ENCODE measurements at regions not wholly inside any gene's neighbourhood (a gene's known extent, or its start where the extent isn't known, plus 50 kb on each side); places are given as distances from the start of the nearest gene placed in this dataset.

DNA sequence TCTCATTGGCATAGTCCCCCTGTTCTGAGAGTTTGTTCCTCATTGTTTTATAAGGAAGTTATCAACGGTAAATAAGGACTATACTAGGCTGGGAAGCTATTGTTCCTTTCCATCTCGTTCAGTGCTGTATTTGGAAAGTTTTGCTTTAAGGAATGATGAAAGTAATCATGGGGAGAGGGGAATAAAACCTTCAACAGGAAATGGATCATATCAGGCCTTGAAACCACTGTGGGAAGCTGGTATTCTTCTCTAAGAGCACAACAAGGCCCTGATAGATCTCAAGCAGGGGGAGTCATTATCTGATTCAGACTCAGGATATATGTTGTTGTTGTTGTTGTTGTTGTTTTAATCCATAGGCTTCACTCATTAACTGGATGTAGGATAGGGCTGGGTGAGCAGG, 474.5 kb downstream of the ENC1 start:
- H3K27me3 ChIP-seq (ENCODE audit: control insufficient read depth, insufficient read depth, low read length) = no peaks in the 10 kb centered on the region
- no peaks in the 10 kb centered on the region for H3K36me3 ChIP-seq (ENCODE audit: control insufficient read depth, insufficient read depth, low read length)
- H3K4me1 ChIP-seq (ENCODE audit: control insufficient read depth, insufficient read depth, low read length) = peaks cover 9% of the 10 kb centered on the region
- no peak overlapping the region for H3K9ac ChIP-seq (ENCODE audit: low read length)
- H3K4me3 ChIP-seq (ENCODE audit: low read length) = no peak overlapping the region
- H3K27ac ChIP-seq (ENCODE audit: low read depth, low read length) = no peak overlapping the region

DNA sequence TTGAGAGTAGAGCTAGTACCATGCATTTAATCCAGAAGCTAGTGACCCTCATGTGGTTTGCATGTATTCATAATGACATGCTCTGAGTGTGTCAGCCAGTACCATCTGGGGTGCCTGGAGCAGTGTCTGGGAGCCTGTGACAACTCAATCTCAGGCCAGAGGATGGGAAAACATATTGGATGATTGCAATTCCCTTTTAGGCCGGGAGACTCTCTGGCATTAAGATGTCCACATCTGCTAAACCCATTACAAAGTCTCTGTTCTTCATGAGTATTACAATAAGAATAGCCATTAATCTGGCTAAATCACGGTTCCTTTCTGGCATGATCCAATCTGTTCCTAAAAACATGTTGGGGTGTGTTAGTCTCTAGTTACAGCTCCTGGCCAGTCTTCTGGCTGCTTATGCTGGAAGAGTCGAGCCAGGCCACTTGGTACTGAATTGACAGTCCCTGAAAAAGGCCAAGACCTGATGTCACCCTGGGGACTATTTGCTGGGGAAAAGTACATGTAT, 475.7 kb downstream of the ENC1 start:
- no peak overlapping the region for H3K9ac ChIP-seq (ENCODE audit: low read length)
- no peaks in the 10 kb centered on the region for H3K27me3 ChIP-seq (ENCODE audit: control insufficient read depth, insufficient read depth, low read length)
- H3K4me3 ChIP-seq (ENCODE audit: low read length) = no peak overlapping the region
- H3K27ac ChIP-seq (ENCODE audit: low read depth, low read length) = no peak overlapping the region
- H3K4me1 ChIP-seq (ENCODE audit: control insufficient read depth, insufficient read depth, low read length) = peaks cover 9% of the 10 kb centered on the region
- H3K36me3 ChIP-seq (ENCODE audit: control insufficient read depth, insufficient read depth, low read length) = no peaks in the 10 kb centered on the region

DNA sequence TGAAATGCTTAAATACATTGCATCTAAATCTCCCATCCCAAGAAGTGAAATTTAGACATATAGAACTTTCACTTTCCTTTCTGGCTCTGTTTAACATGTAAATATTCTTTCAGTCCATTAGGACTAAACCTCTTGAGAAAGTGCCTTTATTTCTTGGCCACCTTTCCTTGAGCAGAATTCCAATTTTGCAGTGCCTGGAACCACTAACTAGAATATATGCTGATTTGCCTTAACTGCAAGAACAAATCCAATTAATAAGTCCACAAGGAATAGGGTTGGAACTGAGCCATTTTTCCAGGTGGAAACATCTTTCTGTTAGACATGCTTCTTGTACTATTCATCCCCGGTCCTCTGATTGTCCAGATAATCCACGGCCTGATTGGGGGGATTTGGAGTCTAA, 478.0 kb downstream of the ENC1 start:
- Histone ChIP-seq H3K4me1 (ENCODE audit: control insufficient read depth, insufficient read depth, low read length) (peaks cover 3% of the 10 kb centered on the region), H3K4me3 (ENCODE audit: low read length) (no peak overlapping the region), H3K9ac (ENCODE audit: low read length) (no peak overlapping the region), H3K27me3 (ENCODE audit: control insufficient read depth, insufficient read depth, low read length) (no peaks in the 10 kb centered on the region), H3K36me3 (ENCODE audit: control insufficient read depth, insufficient read depth, low read length) (no peaks in the 10 kb centered on the region), H3K27ac (ENCODE audit: low read depth, low read length) (no peak overlapping the region)

DNA sequence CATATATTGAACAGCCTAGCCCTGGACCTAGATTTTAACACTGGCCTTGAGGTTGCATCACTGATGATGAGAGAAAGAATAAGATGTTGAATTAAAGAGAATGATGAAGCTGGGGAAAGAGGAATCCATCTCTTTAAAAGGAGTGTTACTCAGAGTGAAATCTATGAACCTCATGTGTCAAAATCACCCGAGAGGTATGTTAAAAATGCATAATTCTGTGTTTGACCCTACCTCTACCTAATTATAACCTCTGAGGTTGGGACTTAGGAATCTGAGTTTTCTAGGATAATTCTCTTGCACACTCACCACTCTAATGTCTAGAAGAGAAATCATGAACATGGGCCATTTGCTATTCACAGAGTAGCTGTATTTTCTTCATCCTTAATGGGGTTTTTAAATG, 479.4 kb downstream of the ENC1 start:
- Histone ChIP-seq H3K4me1 (ENCODE audit: control insufficient read depth, insufficient read depth, low read length) (no peaks in the 10 kb centered on the region), H3K4me3 (ENCODE audit: low read length) (no peak overlapping the region), H3K36me3 (ENCODE audit: control insufficient read depth, insufficient read depth, low read length) (no peaks in the 10 kb centered on the region), H3K9ac (ENCODE audit: low read length) (no peak overlapping the region), H3K27me3 (ENCODE audit: control insufficient read depth, insufficient read depth, low read length) (no peaks in the 10 kb centered on the region), H3K27ac (ENCODE audit: low read depth, low read length) (no peak overlapping the region)

DNA sequence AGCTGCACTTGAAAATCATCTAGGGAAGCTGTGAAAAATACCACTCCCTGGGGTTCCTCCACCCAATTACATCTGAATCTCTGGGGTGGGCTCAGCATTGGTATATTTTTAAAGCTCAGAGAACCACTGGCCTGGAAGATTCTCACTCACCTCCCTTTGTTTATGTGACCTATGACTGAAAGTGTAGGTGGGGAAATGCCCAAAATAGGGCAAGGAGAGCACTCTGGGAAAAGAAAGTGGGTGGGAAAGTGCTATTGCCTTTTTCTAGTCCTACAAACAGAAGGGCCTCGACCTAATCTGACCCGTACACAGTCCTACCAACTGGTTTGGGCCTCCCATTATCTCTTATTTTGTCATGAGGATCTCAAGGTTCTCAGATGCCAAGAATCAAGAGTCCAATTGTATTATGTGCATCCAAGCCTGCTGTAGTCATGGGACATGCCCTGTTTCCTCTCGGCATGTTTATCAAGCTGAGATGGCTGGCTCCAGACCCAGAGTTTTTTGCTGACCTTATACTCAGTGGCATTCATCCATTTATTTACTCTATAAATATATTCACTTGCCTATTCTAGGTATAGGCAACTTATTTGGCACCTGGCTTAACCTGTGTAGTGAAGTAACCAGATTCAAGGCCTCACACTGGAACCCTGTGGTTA, 483.7 kb downstream of the ENC1 start:
- Histone ChIP-seq H3K9ac (ENCODE audit: low read length) (no peak overlapping the region), H3K36me3 (ENCODE audit: control insufficient read depth, insufficient read depth, low read length) (no peaks in the 10 kb centered on the region), H3K4me3 (ENCODE audit: low read length) (no peak overlapping the region), H3K27me3 (ENCODE audit: control insufficient read depth, insufficient read depth, low read length) (no peaks in the 10 kb centered on the region), H3K4me1 (ENCODE audit: control insufficient read depth, insufficient read depth, low read length) (no peaks in the 10 kb centered on the region), H3K27ac (ENCODE audit: low read depth, low read length) (no peak overlapping the region)

DNA sequence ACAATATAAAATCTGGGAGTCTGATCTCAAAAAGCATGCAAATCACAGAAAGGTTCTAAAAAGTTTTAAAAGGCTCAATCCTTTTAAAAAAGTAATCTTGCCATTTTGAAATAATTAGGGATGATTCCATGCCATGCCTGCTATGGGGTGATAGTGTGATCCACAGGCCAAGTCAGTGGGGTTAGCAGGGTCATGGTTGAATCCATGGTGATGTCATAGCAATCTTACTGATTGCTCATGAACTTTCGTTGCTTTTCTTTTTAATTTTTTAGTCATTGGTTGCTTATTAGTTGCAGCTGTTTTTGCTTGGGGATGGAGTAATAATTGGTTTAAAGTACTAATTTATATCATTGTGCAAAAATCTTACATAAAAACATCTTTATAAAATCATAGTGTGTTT, 485.0 kb downstream of the ENC1 start:
- no peak overlapping the region for H3K4me3 ChIP-seq (ENCODE audit: low read length)
- H3K27me3 ChIP-seq (ENCODE audit: control insufficient read depth, insufficient read depth, low read length) = no peaks in the 10 kb centered on the region
- H3K36me3 ChIP-seq (ENCODE audit: control insufficient read depth, insufficient read depth, low read length) = no peaks in the 10 kb centered on the region
- no peak overlapping the region for H3K27ac ChIP-seq (ENCODE audit: low read depth, low read length)
- no peaks in the 10 kb centered on the region for H3K4me1 ChIP-seq (ENCODE audit: control insufficient read depth, insufficient read depth, low read length)
- no peak overlapping the region for H3K9ac ChIP-seq (ENCODE audit: low read length)

DNA sequence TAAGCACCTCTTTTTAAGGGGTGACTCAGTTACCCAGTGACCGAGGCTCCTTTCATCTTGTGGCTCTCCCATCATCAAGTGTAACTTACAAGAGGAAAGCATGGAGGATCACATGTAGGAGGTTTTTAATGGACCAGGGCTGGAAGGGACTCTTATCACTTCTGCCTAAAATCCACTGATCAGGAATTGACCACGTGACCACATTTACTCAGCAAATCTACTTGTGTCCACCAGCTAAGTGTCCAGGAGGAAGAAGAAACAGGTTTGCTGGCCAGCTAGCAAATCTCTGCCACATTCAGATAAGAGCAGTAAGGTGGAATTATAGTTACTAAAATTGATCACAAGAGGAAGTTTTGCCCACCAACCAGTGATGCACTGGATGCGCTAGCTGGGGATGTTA, 486.0 kb downstream of the ENC1 start:
- Histone ChIP-seq H3K27ac (ENCODE audit: low read depth, low read length) (no peak overlapping the region), H3K4me1 (ENCODE audit: control insufficient read depth, insufficient read depth, low read length) (no peaks in the 10 kb centered on the region), H3K36me3 (ENCODE audit: control insufficient read depth, insufficient read depth, low read length) (no peaks in the 10 kb centered on the region), H3K4me3 (ENCODE audit: low read length) (no peak overlapping the region), H3K9ac (ENCODE audit: low read length) (no peak overlapping the region), H3K27me3 (ENCODE audit: control insufficient read depth, insufficient read depth, low read length) (no peaks in the 10 kb centered on the region)

DNA sequence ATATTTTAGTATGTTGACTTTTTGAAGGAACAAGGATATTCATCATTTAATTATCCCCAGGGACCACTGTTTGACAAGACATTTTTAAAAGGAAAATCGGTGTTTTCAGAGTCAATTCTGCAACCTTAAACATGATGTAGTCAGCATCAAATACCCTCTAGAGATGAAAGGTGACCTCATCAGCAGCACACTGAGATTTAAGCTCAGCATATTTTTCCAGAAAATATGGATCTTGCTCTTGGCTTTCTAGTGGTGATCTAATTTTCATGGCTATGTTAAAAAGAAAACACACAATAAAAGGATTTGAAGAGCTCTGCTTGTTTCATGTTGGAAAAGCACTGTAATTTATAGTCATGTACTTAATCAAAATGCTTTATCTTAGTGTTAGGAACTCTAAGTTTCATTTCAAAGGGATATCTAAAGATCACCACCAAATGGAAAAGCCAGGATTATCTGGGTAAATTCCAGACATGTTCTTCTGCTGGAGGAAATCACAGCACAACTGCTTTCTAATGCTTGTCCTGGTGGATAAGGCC, 487.2 kb downstream of the ENC1 start:
- Histone ChIP-seq H3K9ac (ENCODE audit: low read length) (no peak overlapping the region), H3K36me3 (ENCODE audit: control insufficient read depth, insufficient read depth, low read length) (no peaks in the 10 kb centered on the region), H3K27ac (ENCODE audit: low read depth, low read length) (no peak overlapping the region), H3K4me1 (ENCODE audit: control insufficient read depth, insufficient read depth, low read length) (no peaks in the 10 kb centered on the region), H3K27me3 (ENCODE audit: control insufficient read depth, insufficient read depth, low read length) (no peaks in the 10 kb centered on the region), H3K4me3 (ENCODE audit: low read length) (no peak overlapping the region)

DNA sequence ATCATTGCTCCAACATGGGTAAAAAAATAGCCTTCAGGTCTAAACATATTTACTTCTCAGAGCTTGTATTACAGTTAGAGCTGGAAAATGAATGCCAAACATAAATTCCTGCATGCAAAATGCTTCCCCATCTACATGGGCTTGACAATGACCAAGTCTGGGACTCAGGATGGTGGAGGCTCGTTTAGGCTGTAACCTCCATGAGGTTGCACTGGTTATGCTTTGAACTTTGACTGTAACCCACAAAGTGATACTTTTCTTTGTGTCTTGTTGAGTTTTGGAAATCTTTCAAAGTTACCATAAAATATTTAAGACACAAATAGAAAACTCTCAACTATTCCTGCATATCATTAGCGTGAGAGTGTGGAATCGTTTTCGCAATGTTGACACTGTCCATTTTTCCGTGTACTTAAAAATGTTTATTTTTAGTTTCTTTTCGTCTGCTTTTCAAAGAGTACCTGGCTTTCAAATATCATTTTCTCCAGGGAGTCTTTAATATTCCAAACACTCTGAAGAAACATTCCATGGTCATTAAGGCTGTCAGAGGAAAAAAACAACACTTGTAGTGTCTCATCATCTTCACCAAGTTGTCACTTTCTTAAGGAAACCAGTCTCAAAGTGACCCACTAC, 487.8 kb downstream of the ENC1 start:
- no peaks in the 10 kb centered on the region for H3K4me1 ChIP-seq (ENCODE audit: control insufficient read depth, insufficient read depth, low read length)
- H3K27ac ChIP-seq (ENCODE audit: low read depth, low read length) = no peak overlapping the region
- H3K36me3 ChIP-seq (ENCODE audit: control insufficient read depth, insufficient read depth, low read length) = no peaks in the 10 kb centered on the region

DNA sequence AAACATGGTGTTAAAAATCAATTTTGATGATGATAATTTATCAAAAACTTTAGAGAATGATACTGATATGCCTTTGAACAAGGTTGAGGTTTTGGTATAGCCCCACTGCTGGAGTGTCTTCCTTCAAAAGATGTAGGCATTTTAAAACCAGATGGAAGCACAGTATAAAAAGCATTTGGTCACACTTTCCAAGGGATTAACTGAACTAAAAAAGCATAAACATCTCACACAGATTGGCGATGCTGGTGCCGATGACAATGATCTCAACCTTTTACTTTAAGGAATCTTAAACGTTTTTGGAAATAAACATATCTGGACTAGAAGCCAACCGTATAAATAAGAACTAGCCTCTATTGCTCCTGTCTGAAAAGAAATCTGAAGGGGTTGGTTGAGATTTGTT, 488.4 kb downstream of the ENC1 start:
- no peak overlapping the region for H3K27ac ChIP-seq (ENCODE audit: low read depth, low read length)
- H3K4me1 ChIP-seq (ENCODE audit: control insufficient read depth, insufficient read depth, low read length) = no peaks in the 10 kb centered on the region

More for the DNA sequence above, 487.8 kb downstream of the ENC1 start:
- H3K9ac ChIP-seq (ENCODE audit: low read length) = no peak overlapping the region
- no peak overlapping the region for H3K4me3 ChIP-seq (ENCODE audit: low read length)
- no peaks in the 10 kb centered on the region for H3K27me3 ChIP-seq (ENCODE audit: control insufficient read depth, insufficient read depth, low read length)

DNA sequence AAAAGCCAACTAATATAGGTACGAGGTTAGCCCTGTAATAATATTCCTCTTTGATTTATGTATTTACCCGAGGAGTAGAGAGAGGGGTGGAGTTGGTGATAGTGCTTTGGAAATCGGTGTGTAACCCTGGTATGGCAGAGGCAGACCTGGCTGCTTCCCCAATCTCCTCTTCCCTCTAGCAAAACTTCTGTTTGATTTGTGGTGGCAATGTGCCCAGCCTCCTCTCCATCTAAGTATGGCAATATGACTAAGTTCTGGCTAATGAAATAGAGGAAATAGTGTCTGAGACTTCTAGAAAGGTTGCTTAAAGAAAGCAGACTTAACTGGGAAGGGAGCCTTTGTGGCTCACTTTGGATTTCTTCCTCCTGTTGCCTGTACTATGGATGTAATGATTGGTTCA, 491.1 kb downstream of the ENC1 start:
- no peak overlapping the region for H3K27ac ChIP-seq (ENCODE audit: low read depth, low read length)
- H3K27me3 ChIP-seq (ENCODE audit: control insufficient read depth, insufficient read depth, low read length) = no peaks in the 10 kb centered on the region
- no peaks in the 10 kb centered on the region for H3K4me1 ChIP-seq (ENCODE audit: control insufficient read depth, insufficient read depth, low read length)
- no peak overlapping the region for H3K4me3 ChIP-seq (ENCODE audit: low read length)
- H3K36me3 ChIP-seq (ENCODE audit: control insufficient read depth, insufficient read depth, low read length) = no peaks in the 10 kb centered on the region
- no peak overlapping the region for H3K9ac ChIP-seq (ENCODE audit: low read length)

More for the DNA sequence above, 488.4 kb downstream of the ENC1 start:
- no peaks in the 10 kb centered on the region for H3K27me3 ChIP-seq (ENCODE audit: control insufficient read depth, insufficient read depth, low read length)
- H3K4me3 ChIP-seq (ENCODE audit: low read length) = no peak overlapping the region
- H3K9ac ChIP-seq (ENCODE audit: low read length) = no peak overlapping the region
- H3K36me3 ChIP-seq (ENCODE audit: control insufficient read depth, insufficient read depth, low read length) = no peaks in the 10 kb centered on the region

DNA sequence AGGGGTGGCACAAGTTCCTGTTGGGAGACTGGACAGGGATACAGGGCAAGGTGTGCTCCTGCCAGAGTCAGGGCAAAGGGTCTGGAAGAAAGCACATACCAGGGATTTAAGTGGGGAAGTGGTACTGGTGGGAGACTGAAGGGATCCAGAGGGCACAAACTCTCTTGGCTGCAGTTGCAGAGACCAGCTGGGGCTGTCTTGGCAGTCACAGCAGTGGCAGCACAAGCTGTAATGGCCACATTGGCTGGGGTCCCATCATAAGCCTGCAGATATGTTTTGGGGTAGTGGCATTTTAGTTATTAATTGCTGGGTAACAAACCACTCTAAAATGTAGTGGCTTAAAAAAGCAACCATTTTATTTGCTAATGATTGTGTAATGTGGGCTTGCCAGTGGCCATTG, 492.2 kb downstream of the ENC1 start:
- Histone ChIP-seq H3K27me3 (ENCODE audit: control insufficient read depth, insufficient read depth, low read length) (no peaks in the 10 kb centered on the region), H3K9ac (ENCODE audit: low read length) (no peak overlapping the region), H3K27ac (ENCODE audit: low read depth, low read length) (no peak overlapping the region), H3K4me1 (ENCODE audit: control insufficient read depth, insufficient read depth, low read length) (no peaks in the 10 kb centered on the region), H3K4me3 (ENCODE audit: low read length) (no peak overlapping the region), H3K36me3 (ENCODE audit: control insufficient read depth, insufficient read depth, low read length) (no peaks in the 10 kb centered on the region)

DNA sequence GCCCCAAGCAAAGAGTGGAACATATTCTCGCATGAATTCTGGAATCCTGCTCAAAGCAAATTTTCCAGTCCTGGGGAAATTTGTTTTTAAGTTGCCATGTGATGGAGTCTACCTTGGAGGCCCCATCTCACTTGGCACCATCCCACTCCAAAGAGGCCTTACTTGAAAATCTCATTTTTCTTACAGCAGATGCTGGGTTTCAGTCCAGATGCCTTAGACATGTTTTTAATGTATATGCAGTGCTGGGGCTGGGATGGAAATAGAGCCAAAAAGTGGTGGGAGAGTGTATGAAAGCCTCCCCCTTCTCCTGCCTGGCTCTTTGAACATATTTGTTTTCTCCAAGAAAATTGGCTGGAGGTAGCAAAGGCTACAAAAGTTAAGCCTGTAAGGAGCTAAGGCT, 493.7 kb downstream of the ENC1 start:
- Histone ChIP-seq H3K4me1 (ENCODE audit: control insufficient read depth, insufficient read depth, low read length) (no peaks in the 10 kb centered on the region), H3K9ac (ENCODE audit: low read length) (no peak overlapping the region), H3K27me3 (ENCODE audit: control insufficient read depth, insufficient read depth, low read length) (no peaks in the 10 kb centered on the region), H3K36me3 (ENCODE audit: control insufficient read depth, insufficient read depth, low read length) (no peaks in the 10 kb centered on the region), H3K27ac (ENCODE audit: low read depth, low read length) (no peak overlapping the region), H3K4me3 (ENCODE audit: low read length) (no peak overlapping the region)

Data from rectal smooth muscle tissue (tissue), 1 donor.